Activated CD8-positive, alpha-beta memory T cell treated with anti-CD3 and anti-CD28 coated beads for 36 hours (primary cell): ENCODE measurements at regions not wholly inside any gene's neighbourhood (a gene's known extent, or its start where the extent isn't known, plus 50 kb on each side); places are given as distances from the start of the nearest gene placed in this dataset.
"Not testable (repeated sequence)": the region's sequence is repeated elsewhere in the genome, so short reads cannot be mapped to it uniquely, and the experiment has no call there.

Experiments used
- CTCF ChIA-PET: fragments of 350-600 bp; sonication (Branson Sonifier 250); formaldehyde crosslinking; loops from one replicate; lab custom pipeline; 2021; ENCODE audit warnings: antibody characterized with exemption; lab: Charles Lee
- POLR2A ChIA-PET: fragments of 350-600 bp; sonication (Branson Sonifier 250); formaldehyde crosslinking; loops from one replicate; lab custom pipeline; 2021; ENCODE audit warnings: antibody characterized with exemption; lab: Charles Lee

DNA sequence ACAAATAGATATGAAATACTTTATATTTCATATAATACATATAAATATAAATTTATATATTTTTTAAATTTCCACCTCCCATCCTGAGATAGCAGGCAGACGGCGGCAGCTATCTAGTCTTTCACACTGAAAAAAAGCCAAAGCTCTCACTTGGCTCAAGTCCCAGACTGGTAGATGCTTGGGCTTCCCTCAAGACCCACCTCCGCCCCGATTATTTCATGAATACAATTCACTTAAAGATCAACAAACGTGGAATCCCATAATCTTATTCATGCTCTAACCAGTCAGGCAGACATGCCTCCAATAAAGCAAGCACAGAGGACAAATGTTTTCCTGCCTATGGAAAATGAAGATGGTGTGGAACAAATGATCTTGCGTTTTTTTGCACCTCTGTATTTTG is 275.9 kb upstream of the NR2F2 start:
- POLR2A ChIA-PET: no interaction called here
- CTCF ChIA-PET: no interaction called here

DNA sequence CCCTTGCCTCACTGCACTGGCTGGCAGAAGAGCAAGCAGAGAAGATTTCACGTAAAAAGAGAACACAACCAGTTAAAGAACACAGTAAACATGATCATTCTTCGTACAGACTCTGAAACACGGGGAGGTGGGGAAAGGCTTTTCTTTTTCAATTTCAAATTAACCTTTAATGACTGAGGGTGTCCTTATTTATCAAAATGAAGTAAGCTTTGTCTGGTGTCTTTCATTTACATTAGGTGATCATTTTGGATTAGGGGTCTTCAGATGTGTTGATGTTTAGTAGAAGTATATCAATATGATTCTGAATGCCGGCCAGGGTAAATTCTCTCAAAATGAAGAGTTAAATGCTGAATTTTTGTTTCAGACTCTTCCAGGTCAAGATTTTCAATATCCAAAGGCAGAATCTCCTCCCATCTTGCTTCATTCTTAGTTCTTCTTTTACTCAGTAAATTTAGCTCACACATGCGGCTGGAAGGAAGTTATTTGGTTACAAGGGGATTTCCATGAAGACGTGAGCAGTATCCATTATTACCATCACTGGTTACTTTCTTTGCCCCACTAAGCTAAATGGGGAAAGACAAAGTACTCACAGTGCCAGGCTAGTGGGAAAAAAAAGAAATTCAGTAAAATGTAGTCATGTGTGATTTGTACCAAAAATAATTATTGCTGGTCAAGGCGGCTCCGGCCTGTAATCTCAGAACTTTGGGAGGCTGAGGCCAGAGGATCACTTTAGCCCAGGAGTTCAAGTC is 272.2 kb upstream of the NR2F2 start:
- POLR2A ChIA-PET: no interaction called here
- CTCF ChIA-PET: no interaction called here

DNA sequence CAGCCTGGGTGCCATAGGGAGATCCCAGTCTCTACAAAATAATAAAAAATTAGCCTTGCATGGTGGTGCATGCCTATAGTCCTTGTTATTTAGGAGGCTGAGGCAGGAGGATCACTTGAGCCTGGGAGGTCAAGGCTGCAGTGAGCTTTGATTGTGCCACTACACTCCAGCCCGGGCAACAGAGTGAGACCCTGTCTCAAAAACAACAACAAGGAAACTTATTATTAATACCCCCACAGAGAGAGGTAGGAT is 271.7 kb upstream of the NR2F2 start:
- CTCF ChIA-PET, POLR2A ChIA-PET: not testable (repeated sequence)

DNA sequence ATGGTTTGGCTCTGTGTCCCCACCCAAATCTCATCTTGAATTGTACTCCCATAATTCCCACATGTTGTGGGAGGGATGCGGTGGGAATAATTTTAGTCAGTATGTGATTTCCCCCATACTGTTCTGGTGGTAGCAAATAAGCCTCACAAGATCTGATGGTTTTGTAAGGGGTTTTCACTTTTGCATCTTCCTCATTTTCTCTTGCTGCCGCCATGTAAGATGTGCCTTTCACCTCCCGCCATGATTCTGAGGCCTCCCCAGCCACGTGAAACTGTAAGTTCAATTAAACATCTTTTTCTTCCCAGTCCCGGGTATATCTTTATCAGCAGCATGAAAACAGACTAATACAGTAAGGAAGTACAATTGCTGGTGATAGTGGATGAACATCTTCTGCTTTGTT is 269.9 kb upstream of the NR2F2 start:
- POLR2A ChIA-PET: not testable (repeated sequence)
- CTCF ChIA-PET: interaction anchor here (0.6 kb wide), 1 partner anchor 100 kb away, joined by 3 read pairs; no protein-coding TSS in a partner anchor

DNA sequence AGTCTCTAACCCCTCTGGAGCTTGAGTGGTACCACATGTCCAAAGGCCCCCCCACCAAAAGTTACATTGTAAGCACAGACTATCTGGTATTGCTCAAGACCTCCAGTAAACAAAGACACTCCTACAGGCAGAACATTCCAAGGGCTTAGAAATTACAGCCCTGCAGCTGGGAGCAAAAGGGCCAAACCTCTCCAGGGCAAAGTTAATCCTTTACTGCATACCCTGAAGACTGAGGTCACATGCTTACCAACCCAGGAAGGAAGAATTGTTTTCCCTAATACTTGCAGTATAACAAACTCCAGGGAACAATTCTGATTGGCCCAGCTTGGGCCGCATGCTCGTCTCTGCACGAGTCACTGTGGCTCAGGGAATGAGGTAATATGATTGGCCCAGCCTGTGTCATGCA is 266.1 kb upstream of the NR2F2 start:
- ChIA-PET CTCF (no interaction called here), POLR2A (no interaction called here)

DNA sequence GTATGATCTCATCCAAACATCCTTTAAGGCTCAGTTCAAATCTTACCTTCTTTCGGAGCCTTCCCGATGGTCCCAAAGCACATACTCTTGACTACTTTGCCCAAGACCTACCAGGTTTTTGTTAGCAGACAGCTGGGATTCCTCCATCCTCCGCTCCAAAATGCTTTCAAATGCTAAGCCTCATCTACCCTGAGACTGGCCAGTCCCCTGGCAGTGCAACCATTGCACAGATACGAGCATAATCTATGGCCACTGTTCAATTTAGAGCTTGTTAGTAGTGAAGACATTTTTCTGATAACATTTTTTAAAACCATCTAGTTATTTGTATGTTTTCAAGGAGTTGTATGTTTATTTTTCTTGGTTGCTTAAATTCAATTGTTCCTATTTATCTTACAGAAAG is 264.4 kb upstream of the NR2F2 start:
- ChIA-PET CTCF (no interaction called here), POLR2A (no interaction called here)

DNA sequence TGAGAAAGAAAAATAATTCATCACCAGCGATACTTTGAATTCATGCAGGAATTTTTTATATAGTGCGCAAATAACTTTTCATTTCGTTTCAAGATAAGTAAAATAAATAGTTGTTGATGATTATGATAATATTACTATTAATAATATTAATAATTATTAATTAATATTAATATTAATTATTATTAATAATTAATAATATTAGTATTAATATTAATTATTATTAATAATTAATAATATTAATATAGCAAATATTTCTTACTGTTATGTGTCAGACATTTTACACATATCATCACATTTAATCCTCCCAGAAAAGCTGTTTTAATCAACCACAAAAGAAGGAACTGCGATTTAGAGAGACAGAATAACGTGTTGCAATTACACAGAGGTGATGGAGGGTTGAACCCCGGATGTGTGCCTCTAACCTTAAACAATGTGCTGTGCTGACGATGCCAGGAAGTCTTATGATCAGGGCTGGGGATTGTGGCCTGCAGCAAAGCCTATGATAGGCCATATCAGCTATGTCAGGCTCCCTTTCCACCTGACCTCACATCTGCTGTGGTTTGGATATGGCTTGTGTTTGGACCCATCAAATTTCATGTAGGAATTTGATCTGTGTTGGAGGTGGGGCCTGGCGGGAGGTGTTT is 263.5 kb upstream of the NR2F2 start:
- ChIA-PET POLR2A (no interaction called here), CTCF (no interaction called here)

DNA sequence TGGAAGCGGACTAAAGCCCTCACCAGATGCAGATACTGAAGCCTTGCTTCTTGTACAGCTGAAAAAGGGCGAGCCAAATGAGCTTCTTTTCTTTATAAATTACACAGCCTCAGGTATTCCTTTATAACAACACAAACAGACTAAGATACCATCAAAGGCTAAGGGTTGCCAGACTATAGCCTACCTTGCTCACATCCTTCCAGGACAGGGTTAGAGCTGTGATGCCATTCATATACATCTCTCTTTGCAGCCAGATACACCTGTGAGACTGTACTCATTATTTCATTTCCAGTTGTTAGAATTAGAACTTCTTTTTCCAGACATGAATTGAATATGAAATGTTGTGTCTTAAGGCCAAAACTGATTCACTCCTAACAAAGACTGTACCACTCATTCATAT is 262.8 kb upstream of the NR2F2 start:
- ChIA-PET CTCF (no interaction called here), POLR2A (no interaction called here)

DNA sequence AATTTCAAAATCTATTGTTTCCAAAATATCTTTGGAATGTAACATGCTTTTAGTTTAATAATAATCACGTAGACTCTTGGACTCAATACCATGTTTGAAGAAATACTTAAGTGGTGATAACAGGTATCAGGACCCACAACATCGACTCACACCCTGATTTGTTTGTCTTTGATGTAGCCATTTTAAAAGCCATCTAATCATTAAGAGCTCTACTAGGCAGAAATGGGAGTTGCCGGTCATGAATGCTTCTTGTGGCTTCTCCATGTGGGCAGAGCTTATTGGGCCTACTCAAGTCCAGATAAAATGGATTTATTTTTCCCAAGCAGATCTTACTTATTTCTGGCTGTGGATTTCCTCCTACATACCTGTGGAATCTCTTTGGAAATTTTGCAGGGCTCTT is 261.6 kb upstream of the NR2F2 start:
- CTCF ChIA-PET: no interaction called here
- POLR2A ChIA-PET: no interaction called here

DNA sequence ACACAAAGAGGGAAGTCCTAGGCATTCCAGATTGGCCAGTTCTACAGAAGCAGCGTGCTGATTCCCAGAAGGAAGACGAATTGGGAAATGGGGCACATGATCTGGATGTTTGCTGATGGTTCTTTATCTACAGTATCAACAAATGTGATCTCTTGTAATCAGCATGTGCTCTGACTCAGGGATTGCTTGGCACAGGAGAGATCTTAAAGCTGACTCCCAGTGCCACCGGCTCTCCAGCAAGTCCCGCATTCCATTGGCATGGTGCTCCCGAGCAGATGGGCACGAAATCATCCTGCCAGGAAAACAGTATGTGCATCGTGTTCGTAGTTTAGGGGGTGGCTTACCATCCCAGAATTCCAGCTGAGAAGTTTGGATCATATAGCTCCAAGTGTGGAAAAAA is 259.9 kb upstream of the NR2F2 start:
- CTCF ChIA-PET: interaction anchor here (1.4 kb wide), 1 partner anchor 19 kb away, joined by 4 read pairs; no protein-coding TSS in a partner anchor
- POLR2A ChIA-PET: no interaction called here

DNA sequence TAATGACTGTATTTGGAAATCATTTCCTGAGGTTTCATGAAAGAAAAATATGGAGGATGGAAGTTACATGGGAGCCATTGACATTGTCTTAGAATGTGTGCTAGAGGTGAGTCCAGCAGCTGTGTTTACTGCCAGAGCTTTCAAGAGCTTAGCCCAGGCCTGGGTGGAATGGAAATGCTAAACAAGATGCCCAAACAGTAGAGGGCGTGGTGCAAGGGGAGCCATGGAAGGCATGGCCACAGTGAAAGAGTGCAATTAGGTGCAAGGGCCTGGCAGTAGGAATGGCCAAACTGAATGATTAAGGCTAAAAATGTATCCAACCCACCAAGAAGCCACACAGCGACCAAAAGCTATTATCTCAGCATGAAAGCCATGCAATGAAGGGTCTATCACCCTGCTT is 257.7 kb upstream of the NR2F2 start:
- POLR2A ChIA-PET: no interaction called here
- CTCF ChIA-PET: interaction anchor here (0.9 kb wide), 1 partner anchor 10 kb away, joined by 3 read pairs; no protein-coding TSS in a partner anchor

DNA sequence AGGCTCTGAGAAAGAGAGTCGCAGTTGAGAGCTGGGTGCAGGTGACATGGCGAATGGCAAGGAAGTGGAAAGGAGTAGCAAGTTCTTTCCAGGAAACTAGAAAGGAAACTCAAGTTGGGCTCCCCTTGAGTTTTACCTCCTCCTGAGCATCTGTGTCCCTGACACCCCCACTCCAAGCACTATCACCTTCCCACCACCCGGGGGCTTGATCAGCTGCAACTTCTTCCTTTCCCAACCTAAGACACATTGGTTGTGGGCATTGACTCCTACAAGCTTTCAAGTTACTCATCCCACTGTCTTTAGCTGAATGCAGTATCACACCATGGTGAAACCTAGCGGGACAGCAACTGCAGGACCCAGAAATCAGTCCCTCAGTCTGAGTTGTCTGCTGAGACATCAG is 256.6 kb upstream of the NR2F2 start:
- POLR2A ChIA-PET: no interaction called here
- CTCF ChIA-PET: no interaction called here

DNA sequence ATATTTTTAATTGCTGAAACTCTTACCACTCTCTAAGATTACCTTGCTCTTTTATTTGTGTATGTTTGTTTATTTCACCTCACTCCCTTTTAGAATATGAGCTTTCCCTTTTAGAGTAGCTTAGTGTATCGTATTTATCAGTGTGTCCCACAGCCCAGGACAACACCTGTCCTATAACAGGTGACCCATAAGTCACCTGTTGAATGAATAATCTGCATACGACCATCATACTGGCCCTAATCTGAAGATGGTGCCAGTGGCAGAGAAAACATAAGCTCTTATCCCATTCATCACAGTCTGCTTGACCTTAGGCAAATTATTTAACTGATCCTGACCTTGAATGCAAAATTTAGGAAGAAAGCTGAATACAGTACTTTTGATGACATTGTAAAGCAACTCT is 254.6 kb upstream of the NR2F2 start:
- POLR2A ChIA-PET: no interaction called here

DNA sequence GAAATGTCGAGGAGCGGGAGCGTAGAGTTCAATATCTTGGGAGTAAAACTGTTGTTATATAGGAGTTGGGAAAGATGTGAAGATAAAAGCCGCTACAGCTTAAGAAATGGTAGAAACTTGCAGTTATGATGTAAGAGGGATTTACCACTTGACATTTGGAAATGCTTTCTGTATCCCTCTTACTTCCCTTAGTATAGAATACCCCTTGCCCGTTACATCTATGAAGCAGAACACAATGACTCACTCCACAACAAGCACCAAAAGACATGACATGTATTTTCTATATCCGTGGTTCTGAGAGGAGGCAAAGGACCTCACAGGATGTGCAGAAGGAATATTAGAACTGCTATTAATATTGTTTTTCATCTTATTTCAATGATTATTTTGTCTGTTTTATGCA is 254.2 kb upstream of the NR2F2 start:
- CTCF ChIA-PET: no interaction called here

More for the DNA sequence above, 254.6 kb upstream of the NR2F2 start:
- CTCF ChIA-PET: no interaction called here

DNA sequence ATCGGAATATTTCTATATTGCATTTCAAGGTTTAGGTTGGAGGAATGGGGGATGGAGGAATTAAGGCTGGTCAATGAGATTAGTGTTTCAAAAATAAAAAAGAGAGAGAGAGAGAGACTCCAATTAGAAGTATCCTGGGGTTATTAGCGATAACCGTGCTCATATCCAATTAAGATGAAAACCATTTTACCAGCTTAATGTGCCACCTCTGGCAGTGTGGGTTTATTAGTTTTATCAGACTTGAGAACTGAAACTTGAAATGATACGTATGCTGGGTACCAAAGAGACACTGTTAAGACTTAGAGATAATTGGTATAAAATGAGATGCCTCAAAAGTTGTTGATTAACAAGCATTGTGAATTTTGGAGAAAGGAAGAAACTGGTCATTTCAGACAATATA is 251.5 kb upstream of the NR2F2 start:
- ChIA-PET POLR2A (no interaction called here), CTCF (no interaction called here)

More for the DNA sequence above, 254.2 kb upstream of the NR2F2 start:
- POLR2A ChIA-PET: no interaction called here

DNA sequence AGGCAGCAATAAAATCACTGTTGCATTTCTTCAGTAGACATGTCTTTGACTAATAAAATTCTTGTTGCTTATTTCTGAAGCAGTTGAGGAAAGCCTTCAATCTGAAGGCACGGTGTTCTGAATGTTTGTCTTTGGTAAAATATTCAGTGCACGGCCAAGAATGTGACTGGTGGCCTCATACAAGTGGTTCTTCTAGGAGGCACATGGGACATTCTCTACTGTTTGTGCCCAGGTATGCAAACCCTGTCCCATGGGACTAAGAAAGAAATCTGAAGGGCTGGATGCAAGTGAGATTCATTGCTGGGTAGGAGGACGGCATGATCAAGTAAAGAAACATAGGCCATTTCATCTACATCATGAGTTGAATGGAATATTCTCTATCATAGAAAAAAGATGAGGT is 250.6 kb upstream of the NR2F2 start:
- ChIA-PET CTCF (no interaction called here), POLR2A (no interaction called here)

DNA sequence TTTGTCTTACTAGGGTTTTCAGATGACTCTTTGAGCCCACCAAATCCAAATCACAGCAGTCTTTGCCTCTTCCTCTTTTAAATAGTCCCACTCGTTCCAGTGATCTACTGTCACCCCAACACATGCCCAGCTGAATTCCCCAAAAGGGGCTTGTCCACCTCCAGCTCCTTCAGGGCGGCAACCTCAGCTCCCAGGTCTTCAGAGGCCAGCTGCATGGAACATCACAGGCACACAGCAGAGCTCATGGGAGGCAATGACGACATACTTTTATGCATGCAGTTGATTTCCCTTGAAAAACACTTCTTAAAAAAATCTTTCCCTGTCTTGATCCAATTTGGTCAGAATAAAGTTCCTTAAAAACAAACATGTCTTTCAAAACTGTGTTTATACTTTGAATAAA is 244.3 kb upstream of the NR2F2 start:
- ChIA-PET POLR2A (no interaction called here), CTCF (no interaction called here)

DNA sequence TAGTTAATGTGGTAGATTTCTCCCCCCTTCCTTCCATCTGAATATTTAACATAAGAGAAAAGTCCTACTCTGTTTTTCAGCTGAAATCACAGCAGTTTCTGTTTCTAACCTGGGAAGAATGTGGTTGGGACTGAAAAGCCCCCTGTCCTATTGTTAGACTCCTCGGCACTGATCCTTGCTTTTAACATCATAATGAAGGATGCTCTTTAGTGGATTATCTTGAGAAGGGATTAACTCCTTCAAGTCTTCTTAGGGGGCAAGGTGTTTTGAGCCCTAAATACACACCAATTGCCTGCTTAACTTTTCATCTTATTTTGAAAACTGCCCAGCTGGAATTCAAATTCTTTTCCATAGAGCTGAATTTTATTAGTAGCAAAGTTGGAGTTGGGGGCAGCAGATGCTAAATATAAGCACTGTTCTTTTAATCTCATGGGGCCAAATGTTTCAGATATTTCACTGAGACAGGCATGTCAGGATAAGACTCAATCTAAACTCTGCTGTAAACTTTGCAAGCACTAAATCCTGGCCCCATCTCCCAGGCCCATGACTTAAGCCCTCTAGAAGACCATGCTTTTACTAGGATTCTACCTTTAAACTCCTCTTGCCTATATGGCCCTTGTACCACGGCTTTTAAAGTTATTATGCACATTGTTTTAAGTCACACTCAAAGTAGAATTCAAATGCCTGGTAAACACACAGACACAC is 243.2 kb upstream of the NR2F2 start:
- POLR2A ChIA-PET: no interaction called here

DNA sequence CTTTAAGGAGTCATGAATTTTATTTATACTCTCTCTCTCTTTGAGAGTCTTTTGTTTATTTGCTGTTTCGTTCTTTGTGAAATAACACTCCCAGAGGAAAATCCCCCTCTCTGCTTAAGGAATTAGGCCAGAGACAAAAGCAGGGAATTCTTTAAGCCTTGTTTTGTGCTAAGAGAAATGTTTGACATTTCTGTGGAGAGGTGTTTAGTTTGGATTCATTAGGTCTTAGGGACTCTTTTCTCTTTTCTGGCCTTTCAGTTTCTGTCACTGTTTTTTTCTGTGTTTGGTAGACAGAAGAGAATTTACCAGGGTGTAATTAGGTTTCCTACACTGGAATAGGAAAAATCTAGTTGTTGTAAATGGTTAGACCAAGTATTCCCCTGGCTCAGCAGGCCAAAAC is 241.8 kb upstream of the NR2F2 start:
- ChIA-PET CTCF (no interaction called here), POLR2A (no interaction called here)

More for the DNA sequence above, 243.2 kb upstream of the NR2F2 start:
- CTCF ChIA-PET: no interaction called here

DNA sequence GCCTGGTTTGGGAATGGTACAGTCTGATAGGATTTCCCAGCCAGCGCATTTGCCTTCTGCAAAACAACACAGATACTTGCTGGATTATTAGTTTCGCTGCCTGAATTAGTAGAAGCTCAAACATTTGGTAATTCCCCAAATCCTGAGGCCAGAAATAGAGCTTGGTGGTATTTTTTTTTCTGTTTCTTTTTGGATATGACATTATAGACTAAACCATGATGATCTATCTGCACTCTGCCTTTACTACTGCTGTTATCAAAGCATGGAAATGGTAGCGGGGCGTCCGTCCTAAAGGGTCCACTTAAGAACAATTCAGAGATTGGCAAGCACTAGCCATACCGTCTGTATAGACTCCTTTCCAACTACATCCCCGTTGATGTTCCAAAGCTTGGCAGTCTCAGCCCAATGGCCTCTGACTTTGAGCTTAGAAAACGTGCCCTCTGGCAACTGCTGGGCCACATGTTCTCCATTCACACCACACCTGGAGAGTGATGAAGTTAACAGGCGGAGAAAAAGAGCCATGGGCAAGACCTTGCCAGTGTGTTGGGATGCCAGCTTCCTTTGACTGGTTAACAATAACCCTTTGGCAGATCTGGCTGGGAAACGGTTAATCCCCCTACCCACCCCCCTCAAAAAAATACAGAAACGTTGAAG is 241.0 kb upstream of the NR2F2 start:
- CTCF ChIA-PET: no interaction called here

More for the DNA sequence above, 241.0 kb upstream of the NR2F2 start:
- POLR2A ChIA-PET: no interaction called here
